Stimulated activated naive CD8-positive, alpha-beta T cell treated with anti-CD3 and anti-CD28 coated beads, Interleukin-15, Interleukin-2, amounts not matched to agents 100 U/mL and 50 U/mL, for 24 hours (primary cell): ENCODE measurements at regions not wholly inside any gene's neighbourhood (a gene's known extent, or its start where the extent isn't known, plus 50 kb on each side); places are given as distances from the start of the nearest gene placed in this dataset.

ENCODE experiments used
- ATAC-seq: fragments of 150-1000 bp; cut with Tn5 transposase; one replicate; pipeline ENCODE4 v1.10.0; 2021
- DNase-seq: peaks from one replicate; pipeline ENCODE4 v3.0.0; 2021

GRCh38 chr4:163871078-163871477 is 376.6 kb downstream of the TMA16 start:
- DNase-seq (no peak), ATAC-seq (no peak)

- DNase-seq = no peak
- no peak for ATAC-seq
These were observed 380.8 kb downstream of the TMA16 start for GRCh38 chr4:163875327-163875726.

GRCh38 chr4:163878336-163879121 is 384.0 kb downstream of the TMA16 start:
- DNase-seq = no peak
- ATAC-seq = no peak

GRCh38 chr4:163892417-163892816 is 397.9 kb downstream of the TMA16 start:
- ATAC-seq (no peak), DNase-seq (no peak)

GRCh38 chr4:163895378-163896005 is 401.0 kb downstream of the TMA16 start:
- DNase-seq = peak; percentile 5
- peak; percentile 59 for ATAC-seq

- ATAC-seq (no peak), DNase-seq (no peak)
These were observed 406.8 kb downstream of the TMA16 start for GRCh38 chr4:163901319-163901718.

- no peak for ATAC-seq
- DNase-seq = no peak
These were observed 407.9 kb downstream of the TMA16 start for GRCh38 chr4:163902417-163902816.

- no peak for ATAC-seq
- DNase-seq = no peak
These were observed 417.4 kb downstream of the TMA16 start for GRCh38 chr4:163911891-163912290.

GRCh38 chr4:163913571-163913970 is 419.1 kb downstream of the TMA16 start:
- ATAC-seq = no peak
- DNase-seq = no peak

- no peak for ATAC-seq
These were observed 421.4 kb downstream of the TMA16 start for GRCh38 chr4:163915896-163916295.

GRCh38 chr4:163920426-163920825 is 425.9 kb downstream of the TMA16 start:
- ATAC-seq = no peak
- DNase-seq = no peak

More at GRCh38 chr4:163915896-163916295, 421.4 kb downstream of the TMA16 start:
- no peak for DNase-seq

GRCh38 chr4:163922302-163922701 is 427.8 kb downstream of the TMA16 start:
- ATAC-seq (no peak), DNase-seq (no peak)

- DNase-seq (no peak), ATAC-seq (no peak)
These were observed 428.6 kb downstream of the TMA16 start for GRCh38 chr4:163923092-163923491.

GRCh38 chr4:163930086-163930485 is 435.6 kb downstream of the TMA16 start:
- DNase-seq (no peak), ATAC-seq (no peak)

- DNase-seq (no peak), ATAC-seq (no peak)
These were observed 438.0 kb downstream of the TMA16 start for GRCh38 chr4:163932504-163932903.

GRCh38 chr4:163939597-163939996 is 445.1 kb downstream of the TMA16 start:
- no peak for ATAC-seq
- no peak for DNase-seq

- ATAC-seq (no peak), DNase-seq (no peak)
These were observed 446.9 kb downstream of the TMA16 start for GRCh38 chr4:163941221-163941905.

- ATAC-seq (no peak), DNase-seq (no peak)
These were observed 454.5 kb downstream of the TMA16 start for GRCh38 chr4:163948920-163949455.

- ATAC-seq (no peak), DNase-seq (no peak)
These were observed 455.6 kb downstream of the TMA16 start for GRCh38 chr4:163949976-163950601.

- no peak for ATAC-seq
- DNase-seq = no peak
These were observed 460.8 kb downstream of the TMA16 start for GRCh38 chr4:163955288-163955687.

- ATAC-seq (no peak), DNase-seq (no peak)
These were observed 464.3 kb downstream of the TMA16 start for GRCh38 chr4:163958751-163959150.

- ATAC-seq (no peak), DNase-seq (no peak)
These were observed 465.4 kb downstream of the TMA16 start for GRCh38 chr4:163959932-163960331.
